Lower leg skin (tissue), 3 donors: ENCODE measurements at regions not wholly inside any gene's neighbourhood (a gene's known extent, or its start where the extent isn't known, plus 50 kb on each side); places are given as distances from the start of the nearest gene placed in this dataset.

Experiments
- CTCF ChIP-seq, 3 donors: fragments of 450-650 bp; IDR thresholded peaks; one replicate each; pipeline ENCODE4 v1.5.1; 2016; ENCODE audit warnings: antibody characterized with exemption in 3 of 3, mild to moderate bottlenecking in 3 of 3, moderate library complexity in 2 of 3
- POLR2A ChIP-seq, 2 donors: fragments of 450-650 bp; IDR thresholded peaks; one replicate each; pipeline ENCODE4 v1.6.1; 2016 to 2017; ENCODE audit warnings: antibody characterized with exemption in 2 of 2, mild to moderate bottlenecking in 1 of 2, moderate library complexity in 1 of 2

GRCh38 chr10:121132273-121132672, 281.1 kb downstream of the WDR11 start:
- no peak for TF ChIP-seq CTCF (IDR thresholded peaks at IDR 0.05)
- no peak for TF ChIP-seq POLR2A (IDR thresholded peaks at IDR 0.05)
